ENCODE measurements at regions not wholly inside any gene's neighbourhood (a gene's known extent, or its start where the extent isn't known, plus 50 kb on each side); places are given as distances from the start of the nearest gene placed in this dataset.

- POLR2A ChIA-PET: no interaction called here
- CTCF ChIA-PET: no interaction called here
- no peaks in the 10 kb centered on the region for H3K27me3 ChIP-seq (ENCODE audit: control insufficient read depth, insufficient read depth, low read length)
- no peak overlapping the region for H3K4me3 ChIP-seq (ENCODE audit: low read depth, low read length)
- H3K36me3 ChIP-seq (ENCODE audit: control insufficient read depth, insufficient read depth, low read length): no peaks in the 10 kb centered on the region
- DNase-seq (ENCODE audit: low read depth): no peak
- no peak for TF ChIP-seq CTCF (IDR thresholded peaks at IDR 0.05; ENCODE audit: insufficient read depth, low read depth, low read length)
Measured at GRCh38 chr13:22618002-22618401, 562.8 kb upstream of the SGCG start.

- no peaks in the 10 kb centered on the region for H3K36me3 ChIP-seq (ENCODE audit: control insufficient read depth, insufficient read depth, low read length)
- no peak for TF ChIP-seq CTCF (IDR thresholded peaks at IDR 0.05; ENCODE audit: insufficient read depth, low read depth, low read length)
- H3K4me3 ChIP-seq (ENCODE audit: low read depth, low read length): no peak overlapping the region
- ChIA-PET POLR2A (no interaction called here), CTCF (no interaction called here)
- no peaks in the 10 kb centered on the region for H3K27me3 ChIP-seq (ENCODE audit: control insufficient read depth, insufficient read depth, low read length)
- DNase-seq (ENCODE audit: low read depth): no peak
Measured at GRCh38 chr13:22625691-22626090, 555.1 kb upstream of the SGCG start.

GRCh38 chr13:22629374-22629773 is 551.4 kb upstream of the SGCG start:
- H3K36me3 ChIP-seq (ENCODE audit: control insufficient read depth, insufficient read depth, low read length): no peaks in the 10 kb centered on the region
- no peak overlapping the region for H3K4me3 ChIP-seq (ENCODE audit: low read depth, low read length)
- ChIA-PET POLR2A (no interaction called here), CTCF (no interaction called here)
- no peaks in the 10 kb centered on the region for H3K27me3 ChIP-seq (ENCODE audit: control insufficient read depth, insufficient read depth, low read length)
- TF ChIP-seq CTCF (IDR thresholded peaks at IDR 0.05; ENCODE audit: insufficient read depth, low read depth, low read length): no peak
- no peak for DNase-seq (ENCODE audit: low read depth)

GRCh38 chr13:22642088-22642487 is 538.7 kb upstream of the SGCG start:
- no peaks in the 10 kb centered on the region for H3K36me3 ChIP-seq (ENCODE audit: control insufficient read depth, insufficient read depth, low read length)
- CTCF ChIA-PET: no interaction called here
- no peak overlapping the region for H3K4me3 ChIP-seq (ENCODE audit: low read depth, low read length)
- H3K27me3 ChIP-seq (ENCODE audit: control insufficient read depth, insufficient read depth, low read length): no peaks in the 10 kb centered on the region
- TF ChIP-seq CTCF (IDR thresholded peaks at IDR 0.05; ENCODE audit: insufficient read depth, low read depth, low read length): no peak
- no peak for DNase-seq (ENCODE audit: low read depth)
- POLR2A ChIA-PET: no interaction called here

GRCh38 chr13:22644941-22645340 is 535.8 kb upstream of the SGCG start:
- no peak for TF ChIP-seq CTCF (IDR thresholded peaks at IDR 0.05; ENCODE audit: insufficient read depth, low read depth, low read length)
- no peaks in the 10 kb centered on the region for H3K36me3 ChIP-seq (ENCODE audit: control insufficient read depth, insufficient read depth, low read length)
- POLR2A ChIA-PET: no interaction called here
- no peak for DNase-seq (ENCODE audit: low read depth)
- no peak overlapping the region for H3K4me3 ChIP-seq (ENCODE audit: low read depth, low read length)
- H3K27me3 ChIP-seq (ENCODE audit: control insufficient read depth, insufficient read depth, low read length): no peaks in the 10 kb centered on the region
- CTCF ChIA-PET: no interaction called here

Measured in BJ (cell line).